Keratinocyte (primary cell): ENCODE measurements at regions not wholly inside any gene's neighbourhood (a gene's known extent, or its start where the extent isn't known, plus 50 kb on each side); places are given as distances from the start of the nearest gene placed in this dataset.
"Not testable (repeated sequence)": the region's sequence is repeated elsewhere in the genome, so short reads cannot be mapped to it uniquely, and the experiment has no call there.

ENCODE experiments used
- DNase-seq: peaks from one replicate; pipeline ENCODE4 v3.0.0-alpha.2; 2011; ENCODE audit warnings: low read depth, missing footprints, low spot score
- FAIRE-seq: peaks from 2 replicates; lab custom pipeline; 2011; peaks lifted over from hg19 to GRCh38; lab: Jason Lieb, UNC
- H2AFZ ChIP-seq: 2 replicates; pipeline ENCODE4 v1.6.0; 2012; ENCODE audit warnings: low read length, control low read depth, inconsistent platforms; ENCODE audit not compliant: control insufficient read depth
- H3K27ac ChIP-seq: 2 replicates; pipeline ENCODE4 v1.5.1; 2011; ENCODE audit warnings: low read length; ENCODE audit not compliant: control insufficient read depth, insufficient read depth
- H3K27me3 ChIP-seq: 3 replicates; pipeline ENCODE4 v1.6.0; 2011; ENCODE audit warnings: low read length; ENCODE audit not compliant: control insufficient read depth, insufficient read depth; ENCODE audit errors: extremely low read depth
- H3K36me3 ChIP-seq, 2 experiments: 2 replicates in 1 of 2; 3 replicates in 1 of 2; pipeline ENCODE4 v1.5.1; 2011; ENCODE audit warnings: low read length in 2 of 2, mild to moderate bottlenecking in 1 of 2; ENCODE audit not compliant: control insufficient read depth in 2 of 2, insufficient read depth in 2 of 2; ENCODE audit errors: extremely low read depth in 1 of 2
- H3K4me1 ChIP-seq: 3 replicates; pipeline ENCODE4 v1.5.1; 2011; ENCODE audit warnings: low read length; ENCODE audit not compliant: control insufficient read depth, insufficient read depth; ENCODE audit errors: extremely low read depth
- H3K4me2 ChIP-seq: 3 replicates; pipeline ENCODE4 v1.6.0; 2011; ENCODE audit warnings: low read depth, low read length; ENCODE audit not compliant: control insufficient read depth, insufficient read depth; ENCODE audit errors: extremely low read depth
- H3K4me3 ChIP-seq, 3 experiments: fragments of 200-600 bp in 1 of 3; sonication (generic) in 1 of 3; 2 replicates in 2 of 3; 3 replicates in 1 of 3; pipeline ENCODE4 v1.5.1; 2011 to 2016; ENCODE audit warnings: low read length in 3 of 3, mild to moderate bottlenecking in 3 of 3, control low read depth in 2 of 3, inconsistent platforms in 1 of 3, low read depth in 1 of 3, mixed read lengths in 1 of 3, mixed run types in 1 of 3, moderate library complexity in 1 of 3; ENCODE audit not compliant: control insufficient read depth in 2 of 3, insufficient read depth in 2 of 3; ENCODE audit errors: extremely low read depth in 1 of 3
- H3K79me2 ChIP-seq: 2 replicates; pipeline ENCODE4 v1.6.0; 2012; ENCODE audit warnings: low read length; ENCODE audit not compliant: control insufficient read depth, insufficient read depth
- H3K9ac ChIP-seq: 3 replicates; pipeline ENCODE4 v1.6.0; 2011; ENCODE audit warnings: low read length; ENCODE audit not compliant: control insufficient read depth, insufficient read depth; ENCODE audit errors: extremely low read depth
- H3K9me1 ChIP-seq: 3 replicates; pipeline ENCODE4 v1.6.0; 2011; ENCODE audit warnings: low read length; ENCODE audit not compliant: control insufficient read depth, insufficient read depth; ENCODE audit errors: extremely low read depth
- H3K9me3 ChIP-seq: 2 replicates; pipeline ENCODE4 v1.5.1; 2012; ENCODE audit warnings: low read depth, low read length; ENCODE audit not compliant: control insufficient read depth
- H4K20me1 ChIP-seq: 3 replicates; pipeline ENCODE4 v1.6.0; 2011; ENCODE audit warnings: low read length; ENCODE audit not compliant: control insufficient read depth, insufficient read depth; ENCODE audit errors: extremely low read depth
- EZH2 ChIP-seq: IDR thresholded peaks from one replicate; pipeline ENCODE4 v1.6.1; 2012; ENCODE audit warnings: inconsistent platforms, mild to moderate bottlenecking, low read length, moderate library complexity
- dilution Hi-C: fragments of 300-500 bp; cut with MboI; formaldehyde crosslinking; loops from one replicate; pipeline ENCODE4 v1.7.0; 2020; ENCODE audit warnings: low sequenced_read_pairs; ENCODE audit not compliant: extremely low pct_ligation_motif_present
- TF ChIP-seq, protein P1 (sequence below), 3 experiments: IDR thresholded peaks in 1 of 3; conservative IDR thresholded peaks in 1 of 3; optimal IDR thresholded peaks in 1 of 3; 2 replicates in 2 of 3; 3 replicates in 1 of 3; pipeline versions ENCODE3 to v1.5.1; 2011; ENCODE audit warnings: low read length in 3 of 3, mild to moderate bottlenecking in 3 of 3, moderate library complexity in 2 of 3, control low read depth in 1 of 3, inconsistent platforms in 1 of 3; ENCODE audit not compliant: insufficient read depth in 2 of 3; ENCODE audit errors: extremely low read depth in 1 of 3

- Histone ChIP-seq H3K27ac (no peak overlapping the region), H3K27me3 (no peaks in the 10 kb centered on the region), H3K9me1 (no peaks in the 10 kb centered on the region), H3K79me2 (no peaks in the 10 kb centered on the region), H3K9me3 (no peaks in the 10 kb centered on the region), H3K4me3 (no peak overlapping the region), H2AFZ (no peak overlapping the region), H3K4me1 (no peaks in the 10 kb centered on the region), H4K20me1 (no peaks in the 10 kb centered on the region), H3K4me2 (no peak overlapping the region), H3K9ac (no peak overlapping the region), H3K36me3 (no peaks in the 10 kb centered on the region)
- no peak for TF ChIP-seq EZH2
- no peak for DNase-seq
- no peak for FAIRE-seq
- dilution Hi-C loops = no loop called here
Observed at GRCh38 chr10:3559527-3559926, 225.5 kb downstream of the KLF6 start.

DNA sequence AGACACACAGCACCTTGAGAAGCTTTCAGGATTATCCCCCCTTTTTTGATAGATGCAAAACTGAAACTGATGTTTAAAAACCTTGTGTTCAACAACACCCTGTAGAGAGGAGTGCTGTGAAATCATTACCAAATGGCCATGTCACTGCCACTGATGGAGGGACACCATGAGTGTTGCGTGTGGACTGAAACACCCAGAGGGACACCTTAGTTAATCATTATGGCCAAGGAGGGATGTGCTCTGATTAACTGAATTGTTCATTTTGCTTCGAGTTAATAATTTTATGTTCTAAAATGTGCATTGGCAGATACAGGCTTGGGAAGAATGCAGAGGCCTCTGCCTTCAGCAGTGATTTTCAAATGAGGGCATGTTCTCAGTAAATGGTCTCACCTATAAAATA, 226.0 kb downstream of the KLF6 start:
- H3K9me3 ChIP-seq = no peaks in the 10 kb centered on the region
- DNase-seq = no peak
- dilution Hi-C loops = no loop called here
- no peaks in the 10 kb centered on the region for H4K20me1 ChIP-seq
- no peak overlapping the region for H3K4me3 ChIP-seq
- TF ChIP-seq, protein P1, sequence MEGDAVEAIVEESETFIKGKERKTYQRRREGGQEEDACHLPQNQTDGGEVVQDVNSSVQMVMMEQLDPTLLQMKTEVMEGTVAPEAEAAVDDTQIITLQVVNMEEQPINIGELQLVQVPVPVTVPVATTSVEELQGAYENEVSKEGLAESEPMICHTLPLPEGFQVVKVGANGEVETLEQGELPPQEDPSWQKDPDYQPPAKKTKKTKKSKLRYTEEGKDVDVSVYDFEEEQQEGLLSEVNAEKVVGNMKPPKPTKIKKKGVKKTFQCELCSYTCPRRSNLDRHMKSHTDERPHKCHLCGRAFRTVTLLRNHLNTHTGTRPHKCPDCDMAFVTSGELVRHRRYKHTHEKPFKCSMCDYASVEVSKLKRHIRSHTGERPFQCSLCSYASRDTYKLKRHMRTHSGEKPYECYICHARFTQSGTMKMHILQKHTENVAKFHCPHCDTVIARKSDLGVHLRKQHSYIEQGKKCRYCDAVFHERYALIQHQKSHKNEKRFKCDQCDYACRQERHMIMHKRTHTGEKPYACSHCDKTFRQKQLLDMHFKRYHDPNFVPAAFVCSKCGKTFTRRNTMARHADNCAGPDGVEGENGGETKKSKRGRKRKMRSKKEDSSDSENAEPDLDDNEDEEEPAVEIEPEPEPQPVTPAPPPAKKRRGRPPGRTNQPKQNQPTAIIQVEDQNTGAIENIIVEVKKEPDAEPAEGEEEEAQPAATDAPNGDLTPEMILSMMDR (optimal IDR thresholded peaks at IDR 0.05 in 1 of 3, IDR thresholded peaks at IDR 0.05 in 1 of 3, conservative IDR thresholded peaks at IDR 0.05 in 1 of 3; ENCODE audit: extremely low read depth in 1 of 3, insufficient read depth in 2 of 3, low read length in 3 of 3) = no peak
- TF ChIP-seq EZH2 = no peak
- no peak overlapping the region for H3K27ac ChIP-seq
- no peaks in the 10 kb centered on the region for H3K27me3 ChIP-seq
- H3K79me2 ChIP-seq = no peaks in the 10 kb centered on the region
- no peak for FAIRE-seq
- no peak overlapping the region for H3K4me2 ChIP-seq
- H3K9me1 ChIP-seq = no peaks in the 10 kb centered on the region
- H3K4me1 ChIP-seq = no peaks in the 10 kb centered on the region
- no peaks in the 10 kb centered on the region for H3K36me3 ChIP-seq
- H3K9ac ChIP-seq = no peak overlapping the region
- H2AFZ ChIP-seq = no peak overlapping the region

GRCh38 chr10:3556191-3557017, 228.6 kb downstream of the KLF6 start:
- dilution Hi-C loops, H3K36me3 ChIP-seq: not testable (repeated sequence)

More at GRCh38 chr10:3556191-3557017, 228.6 kb downstream of the KLF6 start:
- H3K4me3 ChIP-seq, FAIRE-seq, H3K27me3 ChIP-seq, H3K27ac ChIP-seq, H3K9ac ChIP-seq, H3K4me2 ChIP-seq, H4K20me1 ChIP-seq, DNase-seq, H3K79me2 ChIP-seq, H2AFZ ChIP-seq, H3K4me1 ChIP-seq, H3K9me1 ChIP-seq, H3K9me3 ChIP-seq: not testable (repeated sequence)
